HEK293 (cell line): ENCODE measurements at regions not wholly inside any gene's neighbourhood (a gene's known extent, or its start where the extent isn't known, plus 50 kb on each side); places are given as distances from the start of the nearest gene placed in this dataset.

Experiments used
- CTCF ChIA-PET: fragments of 350-600 bp; formaldehyde crosslinking; extraction: SDS; loops from one replicate; lab custom pipeline; 2021; ENCODE audit warnings: antibody characterized with exemption; lab: Yijun Ruan, JAX
- POLR2A ChIA-PET: fragments of 300-600 bp; formaldehyde crosslinking; extraction: SDS; loops from one replicate; lab custom pipeline; 2020; ENCODE audit warnings: antibody characterized with exemption, inconsistent platforms; lab: Yijun Ruan, JAX
- H3K27ac ChIP-seq: fragments of 200-500 bp; sonication (Bioruptor generic); 2 replicates; pipeline ENCODE4 v1.5.1; 2014; ENCODE audit warnings: low read depth, low read length, control low read depth, inconsistent platforms; ENCODE audit errors: extremely low read depth
- H3K36me3 ChIP-seq, 2 experiments: fragments of 200-500 bp in 1 of 2; sonication (Bioruptor generic) in 1 of 2; 1 replicate in 1 of 2; 2 replicates in 1 of 2; pipeline ENCODE4 v1.5.1; 2014 to 2017; ENCODE audit warnings: inconsistent platforms in 2 of 2, low read length in 2 of 2; ENCODE audit not compliant: control insufficient read depth in 2 of 2, insufficient read depth in 1 of 2
- H3K4me1 ChIP-seq: fragments of 200-500 bp; sonication (Bioruptor generic); 2 replicates; pipeline ENCODE4 v1.5.1; 2014; ENCODE audit warnings: mild to moderate bottlenecking, low read length, inconsistent platforms; ENCODE audit not compliant: control insufficient read depth, insufficient read depth
- H3K4me3 ChIP-seq: 2 replicates; pipeline ENCODE4 v1.5.1; 2011; ENCODE audit warnings: low read depth, mild to moderate bottlenecking, control low read depth, low read length, moderate library complexity
- H3K9me3 ChIP-seq: fragments of 200-500 bp; sonication (Bioruptor generic); 2 replicates; pipeline ENCODE4 v1.5.1; 2014; ENCODE audit warnings: low read depth, low read length, inconsistent platforms; ENCODE audit not compliant: control insufficient read depth, insufficient read depth
- GFI1B ChIP-seq: fragments of 450-650 bp; formaldehyde crosslinking; IDR thresholded peaks from 2 replicates; pipeline ENCODE4 v1.5.1; 2016; ENCODE audit warnings: missing biosample characterization, missing genetic modification characterization
- HIC1 ChIP-seq: fragments of 450-650 bp; formaldehyde crosslinking; IDR thresholded peaks from 2 replicates; pipeline ENCODE4 v1.5.1; 2016; ENCODE audit warnings: missing biosample characterization, missing genetic modification characterization
- KLF1 ChIP-seq: fragments of 450-650 bp; formaldehyde crosslinking; IDR thresholded peaks from 2 replicates; pipeline ENCODE4 v1.5.1; 2016; ENCODE audit warnings: missing biosample characterization, missing genetic modification characterization
- KLF8 ChIP-seq: fragments of 450-650 bp; formaldehyde crosslinking; IDR thresholded peaks from 2 replicates; pipeline ENCODE4 v1.5.1; 2016; ENCODE audit warnings: missing biosample characterization, missing genetic modification characterization
- PRDM4 ChIP-seq: fragments of 450-650 bp; formaldehyde crosslinking; IDR thresholded peaks from 2 replicates; pipeline ENCODE4 v1.5.1; 2017; ENCODE audit warnings: missing biosample characterization, missing genetic modification characterization
- PRDM6 ChIP-seq: fragments of 450-650 bp; formaldehyde crosslinking; IDR thresholded peaks from 2 replicates; pipeline ENCODE4 v1.5.1; 2017; ENCODE audit warnings: missing biosample characterization, missing genetic modification characterization
- RBAK ChIP-seq: fragments of 450-650 bp; formaldehyde crosslinking; IDR thresholded peaks from 2 replicates; pipeline ENCODE4 v1.5.1; 2016; ENCODE audit warnings: missing biosample characterization, missing genetic modification characterization
- REST ChIP-seq: fragments of 450-650 bp; formaldehyde crosslinking; IDR thresholded peaks from 2 replicates; pipeline ENCODE4 v1.5.1; 2016; ENCODE audit warnings: missing biosample characterization, missing genetic modification characterization
- SP3 ChIP-seq: fragments of 450-650 bp; formaldehyde crosslinking; IDR thresholded peaks from 2 replicates; pipeline ENCODE4 v1.5.1; 2016; ENCODE audit warnings: missing biosample characterization, missing genetic modification characterization
- TRIM28 ChIP-seq: IDR thresholded peaks from 2 replicates; pipeline ENCODE4 v1.6.1; 2011; ENCODE audit warnings: low read length, control low read depth, borderline replicate concordance
- ZBTB21 ChIP-seq: fragments of 450-650 bp; formaldehyde crosslinking; IDR thresholded peaks from 2 replicates; pipeline ENCODE4 v1.5.1; 2017; ENCODE audit warnings: missing biosample characterization, missing genetic modification characterization
- ZIC2 ChIP-seq: fragments of 450-650 bp; formaldehyde crosslinking; IDR thresholded peaks from 2 replicates; pipeline ENCODE4 v1.5.1; 2016; ENCODE audit warnings: missing biosample characterization, missing genetic modification characterization
- ZNF140 ChIP-seq: fragments of 450-650 bp; formaldehyde crosslinking; IDR thresholded peaks from 2 replicates; pipeline ENCODE4 v1.5.1; 2016; ENCODE audit warnings: missing biosample characterization, missing genetic modification characterization
- ZNF2 ChIP-seq: fragments of 450-650 bp; formaldehyde crosslinking; IDR thresholded peaks from 2 replicates; pipeline ENCODE4 v1.5.1; 2016; ENCODE audit warnings: missing biosample characterization, missing genetic modification characterization
- ZNF274 ChIP-seq, 2 experiments: fragments of 200-500 bp in 1 of 2; fragments of 450-650 bp in 1 of 2; sonication (Bioruptor generic) in 1 of 2; formaldehyde crosslinking in 1 of 2; IDR thresholded peaks; 2 replicates each; pipeline versions ENCODE4 v1.5.1 to v1.6.1; 2014 to 2016; ENCODE audit warnings: borderline replicate concordance in 1 of 2, inconsistent platforms in 1 of 2, low read length in 1 of 2, missing biosample characterization in 1 of 2, missing genetic modification characterization in 1 of 2
- ZNF433 ChIP-seq: fragments of 450-650 bp; formaldehyde crosslinking; IDR thresholded peaks from 2 replicates; pipeline ENCODE4 v1.5.1; 2016; ENCODE audit warnings: missing biosample characterization, missing genetic modification characterization, low read depth
- ZNF544 ChIP-seq: fragments of 450-650 bp; formaldehyde crosslinking; IDR thresholded peaks from 2 replicates; pipeline ENCODE4 v1.5.0; 2017; ENCODE audit warnings: missing biosample characterization, missing genetic modification characterization
- ZNF670 ChIP-seq: fragments of 450-650 bp; formaldehyde crosslinking; IDR thresholded peaks from 2 replicates; pipeline ENCODE4 v1.5.1; 2016; ENCODE audit warnings: missing biosample characterization, missing genetic modification characterization, low read depth
- ZNF791 ChIP-seq: fragments of 450-650 bp; formaldehyde crosslinking; IDR thresholded peaks from 2 replicates; pipeline ENCODE4 v1.5.1; 2016; ENCODE audit warnings: missing biosample characterization, missing genetic modification characterization
- ZNF830 ChIP-seq: fragments of 450-650 bp; IDR thresholded peaks from 2 replicates; pipeline ENCODE4 v1.5.0; 2018; ENCODE audit warnings: missing biosample characterization, missing genetic modification characterization, low read depth, mild to moderate bottlenecking, moderate library complexity

- TF ChIP-seq ZIC2 (tag by site-specific recombination): no peak
- TF ChIP-seq GFI1B (tag by site-specific recombination): no peak
- TF ChIP-seq ZNF2 (tag by site-specific recombination): no peak
- no peak for TF ChIP-seq ZNF791 (tag by site-specific recombination)
Observed at GRCh38 chr4:79739912-79740311, 331.9 kb upstream of the GK2 start (continued).

- no peaks in the 10 kb centered on the region for H3K36me3 ChIP-seq
- ChIA-PET POLR2A (no interaction called here), CTCF (no interaction called here)
- no peaks in the 10 kb centered on the region for H3K4me1 ChIP-seq
- H3K4me3 ChIP-seq: no peak overlapping the region
- H3K9me3 ChIP-seq: no peaks in the 10 kb centered on the region
- TF ChIP-seq KLF1: no peak
- TF ChIP-seq KLF8 (tag by site-specific recombination): no peak
- no peak for TF ChIP-seq ZNF670 (tag by site-specific recombination)
- no peak for TF ChIP-seq ZNF830 (tag by site-specific recombination)
- no peak for TF ChIP-seq ZNF433 (tag by site-specific recombination)
- no peak for TF ChIP-seq ZNF274 (IDR thresholded peaks at IDR 0.05; ENCODE audit: low read length)
- no peak for TF ChIP-seq ZNF274 (tag by site-specific recombination; IDR thresholded peaks at IDR 0.05; ENCODE audit: borderline replicate concordance)
- TF ChIP-seq ZBTB21 (tag by site-specific recombination): no peak
- TF ChIP-seq ZNF140: no peak
- TF ChIP-seq HIC1 (tag by site-specific recombination): no peak
- TF ChIP-seq PRDM4 (tag by site-specific recombination): no peak
- no peak for TF ChIP-seq ZNF544 (tag by site-specific recombination)
- no peak for TF ChIP-seq SP3 (tag by site-specific recombination)
- no peak for TF ChIP-seq REST (tag by site-specific recombination)
- no peak for TF ChIP-seq PRDM6
- no peak for TF ChIP-seq RBAK
- TF ChIP-seq TRIM28: no peak
- H3K27ac ChIP-seq: no peak overlapping the region
Observed at GRCh38 chr4:79723507-79723906, 315.5 kb upstream of the GK2 start.
